Activated CD8-positive, alpha-beta memory T cell treated with anti-CD3 and anti-CD28 coated beads for 24 hours (primary cell): ENCODE measurements at regions not wholly inside any gene's neighbourhood (a gene's known extent, or its start where the extent isn't known, plus 50 kb on each side); places are given as distances from the start of the nearest gene placed in this dataset.
A peak's percentile ranks its signal among the peaks of the same experiment; 100 is the strongest.
"Not testable (repeated sequence)": the region's sequence is repeated elsewhere in the genome, so short reads cannot be mapped to it uniquely, and the experiment has no call there.

Source experiments
- DNase-seq: peaks from one replicate; pipeline ENCODE4 v3.0.0-alpha.2; 2020

DNA sequence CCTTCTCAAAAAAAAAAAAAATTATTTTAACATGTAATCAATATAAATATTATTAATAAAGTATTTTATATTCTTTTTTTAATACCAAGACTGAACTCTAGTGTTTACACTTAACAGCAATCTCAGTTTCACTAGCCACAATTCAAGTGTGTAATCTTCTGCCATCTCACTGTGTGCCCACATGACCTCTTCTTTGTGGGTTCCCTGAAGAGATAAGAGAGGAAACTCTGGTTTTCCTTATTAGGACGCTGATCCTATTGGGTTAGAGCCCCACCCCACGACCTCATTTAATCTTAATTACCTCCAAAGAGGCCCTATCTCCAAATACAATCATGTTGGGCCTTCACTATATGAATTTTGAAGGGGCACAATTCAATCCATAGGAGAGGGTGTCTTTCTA lies 177.6 kb downstream of the STK31 start:
- no peak for DNase-seq

- no peak for DNase-seq
Observed at GRCh38 chr7:23888958-23889357, 178.9 kb downstream of the STK31 start.

- DNase-seq = no peak
Observed at GRCh38 chr7:23889566-23889965, 179.5 kb downstream of the STK31 start.

- DNase-seq = no peak
Observed at GRCh38 chr7:23892019-23892418, 182.0 kb downstream of the STK31 start.

DNA sequence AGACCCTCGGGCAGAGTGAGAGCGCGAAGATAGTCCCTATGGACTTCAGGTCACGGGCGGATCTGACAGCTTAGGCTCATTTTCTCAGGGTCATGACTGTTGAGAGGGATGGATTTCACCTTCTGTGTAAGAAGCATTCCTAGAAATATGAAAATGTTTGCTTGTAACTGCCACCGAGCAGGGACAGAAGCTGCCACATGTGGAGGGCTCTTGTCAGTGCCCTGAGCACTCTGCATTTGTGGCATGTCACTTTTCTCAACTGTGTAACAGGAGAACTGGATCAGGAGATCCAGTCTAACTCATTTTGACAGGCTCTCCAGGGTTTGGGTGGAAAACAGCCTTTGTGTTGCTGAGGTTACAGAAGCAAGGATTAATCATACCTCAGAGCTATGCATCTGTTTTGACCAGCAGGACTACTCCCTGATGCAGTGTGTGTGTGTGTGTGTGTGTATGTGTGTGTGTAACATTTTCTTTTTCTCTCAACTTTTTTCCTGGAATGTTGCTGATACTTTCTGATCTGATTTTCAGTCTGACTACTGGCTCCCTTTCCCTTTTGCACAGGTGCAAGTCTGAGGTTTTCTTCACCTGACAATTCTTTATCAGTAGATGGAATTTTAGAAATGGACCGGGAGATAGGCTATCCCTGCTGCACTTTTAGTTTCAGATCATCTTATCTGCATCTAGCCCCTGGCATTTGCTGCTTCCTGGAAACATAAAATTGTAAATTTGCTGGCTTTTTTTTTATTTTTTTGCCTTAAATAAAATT lies 183.3 kb downstream of the STK31 start:
- DNase-seq = no peak

GRCh38 chr7:23893942-23894891 lies 184.2 kb downstream of the STK31 start:
- peak; percentile 63 for DNase-seq

GRCh38 chr7:23894892-23895569 lies 185.0 kb downstream of the STK31 start:
- DNase-seq = no peak

GRCh38 chr7:23895666-23896096 lies 185.7 kb downstream of the STK31 start:
- DNase-seq = no peak

- no peak for DNase-seq
Observed at GRCh38 chr7:23898619-23899018, 188.6 kb downstream of the STK31 start.

DNA sequence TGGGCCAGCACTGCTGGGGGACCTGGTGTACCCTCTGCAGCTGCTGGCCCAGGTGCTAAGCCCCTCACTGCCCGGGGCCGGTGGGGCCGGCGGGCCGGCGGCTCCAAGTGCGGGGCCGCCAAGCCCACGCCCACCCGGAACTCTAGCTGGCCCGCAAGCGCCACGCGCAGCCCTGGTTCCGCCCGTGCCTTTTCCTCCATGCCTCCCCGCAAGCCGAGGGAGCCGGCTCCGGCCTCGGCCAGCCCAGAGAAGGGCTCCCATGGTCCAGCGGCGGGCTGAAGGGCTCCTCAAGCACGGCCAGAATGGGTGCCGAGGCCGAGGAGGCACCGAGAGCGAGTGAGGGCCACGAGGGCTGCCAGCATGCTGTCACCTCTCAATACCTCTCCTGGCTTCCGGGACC lies 194.9 kb downstream of the STK31 start:
- not testable (repeated sequence) for DNase-seq

DNA sequence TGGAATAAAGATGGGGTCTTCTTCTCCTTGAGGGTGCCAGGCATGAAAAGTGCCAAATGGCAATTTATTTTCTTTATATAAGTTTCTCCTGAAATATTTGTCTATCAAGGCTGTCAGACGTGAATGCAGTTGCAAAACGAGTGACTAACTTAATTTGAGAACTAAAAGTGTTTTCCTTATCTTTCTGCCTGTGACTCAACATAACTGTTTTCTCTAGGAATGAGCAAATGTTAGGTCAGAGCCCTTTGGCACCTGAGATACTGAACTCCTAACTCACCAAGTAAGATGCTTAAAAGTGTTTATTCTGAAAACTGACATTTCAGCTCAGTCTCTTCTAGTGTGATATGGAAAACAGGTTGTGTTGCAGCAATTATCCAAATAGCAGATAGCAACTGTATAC lies 197.0 kb downstream of the STK31 start:
- no peak for DNase-seq

- DNase-seq = no peak
Observed at GRCh38 chr7:23909426-23909825, 199.4 kb downstream of the STK31 start.

- no peak for DNase-seq
Observed at GRCh38 chr7:23912065-23912464, 202.0 kb downstream of the STK31 start.

DNA sequence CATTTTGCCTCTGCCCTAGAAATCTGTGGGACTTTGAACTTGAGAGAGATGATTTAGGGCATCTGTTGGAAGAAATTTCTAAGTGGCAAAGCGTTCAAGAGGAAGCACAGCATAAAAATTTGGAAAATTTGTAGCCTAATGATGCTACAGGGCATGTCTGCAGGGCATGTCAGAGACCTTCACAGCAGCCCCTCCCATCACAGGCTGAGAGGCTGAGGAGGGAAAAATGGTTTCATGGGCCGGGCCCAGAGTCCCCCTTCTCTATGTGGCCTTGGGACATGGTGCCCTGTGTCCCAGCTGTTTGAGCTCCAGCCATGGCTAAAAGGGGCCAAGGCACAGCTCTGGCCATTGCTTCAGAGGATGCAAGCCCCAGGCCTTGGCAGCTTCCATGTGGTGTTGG lies 203.0 kb downstream of the STK31 start:
- DNase-seq = no peak

DNA sequence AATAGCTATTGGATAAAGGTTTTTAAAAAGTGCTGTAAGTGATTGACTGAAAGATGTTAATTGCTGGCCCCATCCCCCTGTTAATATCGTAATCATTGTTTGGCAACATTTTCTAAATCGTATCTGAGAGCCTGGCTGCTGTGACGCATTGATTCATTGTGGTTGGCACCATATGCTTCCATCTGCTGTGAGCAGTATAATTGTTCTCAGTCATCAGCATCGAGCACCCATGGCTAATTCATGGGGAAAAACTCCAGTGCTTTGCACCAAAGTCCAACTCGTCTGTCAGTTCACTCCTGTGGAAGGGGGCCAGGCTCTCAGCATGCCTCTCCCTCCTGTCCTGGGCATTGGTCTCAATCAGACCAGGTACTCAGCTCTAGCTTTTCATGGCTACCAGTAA lies 205.2 kb downstream of the STK31 start:
- DNase-seq = no peak

DNA sequence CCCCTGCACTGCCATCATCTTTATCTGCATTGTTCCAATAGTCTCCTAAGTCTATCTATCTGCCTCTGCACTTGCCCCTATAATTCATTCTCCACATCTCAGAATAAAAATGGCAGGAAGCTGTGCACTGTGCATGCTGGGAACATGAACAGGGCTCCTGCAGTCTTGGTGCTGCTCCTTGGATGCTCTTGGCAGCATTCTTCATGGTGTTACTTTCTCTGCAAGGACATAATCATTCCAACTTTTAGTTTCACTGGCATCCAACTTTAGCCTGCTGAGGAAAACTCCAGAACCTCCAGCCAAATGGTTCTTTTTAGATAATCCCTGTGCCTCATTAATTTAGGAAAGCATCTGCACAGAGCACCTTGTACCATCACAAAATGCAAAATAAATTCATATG lies 208.3 kb downstream of the STK31 start:
- DNase-seq = no peak

- DNase-seq = no peak
Observed at GRCh38 chr7:23918856-23919255, 208.8 kb downstream of the STK31 start.

DNA sequence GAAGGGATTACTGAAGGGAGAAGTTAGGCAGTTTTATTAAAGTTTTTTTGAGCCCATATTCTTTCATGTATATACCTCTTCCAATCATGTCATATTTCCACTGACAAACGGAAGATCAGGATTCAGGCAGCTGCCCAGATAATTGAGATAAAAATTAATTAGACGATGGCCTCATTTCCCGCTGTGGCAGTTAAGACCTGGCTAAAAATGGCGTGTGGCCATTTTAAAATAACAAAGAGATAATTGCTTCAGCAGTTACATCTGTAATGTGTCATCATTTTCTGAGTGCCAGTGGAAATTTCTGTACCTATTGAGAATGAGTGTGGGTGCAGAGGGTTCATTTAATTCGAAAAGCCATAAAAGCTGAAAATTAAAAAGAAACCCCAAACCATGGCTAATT lies 215.1 kb downstream of the STK31 start:
- DNase-seq = no peak

DNA sequence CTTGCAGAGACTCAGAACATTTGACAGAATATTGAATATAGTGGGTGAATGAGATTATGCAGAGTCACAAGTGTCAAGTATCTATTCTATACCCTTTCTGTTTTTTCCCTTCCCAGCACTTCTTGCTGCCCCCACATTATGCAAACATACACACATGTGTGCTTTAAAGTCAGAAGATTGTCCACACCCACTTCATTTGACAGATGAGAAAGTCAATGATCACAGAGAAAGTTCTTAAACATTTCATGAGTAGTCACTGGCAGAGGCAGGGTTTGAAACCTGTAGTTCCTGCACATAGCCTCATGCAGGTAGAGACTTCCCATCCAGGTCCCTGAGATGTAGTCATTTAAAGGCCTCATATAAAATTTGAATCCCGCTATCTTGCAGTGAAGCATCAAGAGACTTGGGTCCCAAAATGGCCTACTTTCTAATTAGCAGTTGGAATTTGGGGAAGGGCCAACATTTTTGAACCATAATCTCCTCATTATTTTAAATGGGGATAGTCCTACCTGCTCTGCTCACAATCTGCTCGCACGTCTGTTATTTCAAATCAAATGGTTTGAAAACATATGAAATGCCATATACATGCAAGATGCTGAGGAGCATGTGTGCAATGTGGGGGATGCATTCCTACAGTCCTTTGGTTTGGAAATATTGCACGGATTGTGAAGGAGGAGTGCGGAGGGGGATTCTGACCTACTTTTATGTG lies 217.8 kb downstream of the STK31 start:
- no peak for DNase-seq

DNA sequence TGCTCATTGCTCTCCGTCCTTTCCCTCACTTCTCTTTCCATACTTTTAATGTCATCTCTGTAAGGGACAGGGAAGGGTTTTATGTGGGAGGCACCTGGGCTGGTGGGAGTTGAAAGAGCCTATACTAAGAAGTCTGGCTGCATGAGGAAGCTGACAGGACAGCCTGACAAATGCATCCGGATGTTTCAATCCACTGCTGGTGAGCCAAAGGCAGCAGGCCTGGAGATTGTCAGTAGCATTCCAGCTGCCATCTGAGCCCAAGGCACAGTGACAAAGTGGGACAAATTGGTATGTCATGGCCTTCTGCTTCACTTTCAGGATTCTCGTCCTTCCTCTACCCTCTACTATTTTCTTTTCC lies 218.4 kb downstream of the STK31 start:
- DNase-seq = no peak

DNA sequence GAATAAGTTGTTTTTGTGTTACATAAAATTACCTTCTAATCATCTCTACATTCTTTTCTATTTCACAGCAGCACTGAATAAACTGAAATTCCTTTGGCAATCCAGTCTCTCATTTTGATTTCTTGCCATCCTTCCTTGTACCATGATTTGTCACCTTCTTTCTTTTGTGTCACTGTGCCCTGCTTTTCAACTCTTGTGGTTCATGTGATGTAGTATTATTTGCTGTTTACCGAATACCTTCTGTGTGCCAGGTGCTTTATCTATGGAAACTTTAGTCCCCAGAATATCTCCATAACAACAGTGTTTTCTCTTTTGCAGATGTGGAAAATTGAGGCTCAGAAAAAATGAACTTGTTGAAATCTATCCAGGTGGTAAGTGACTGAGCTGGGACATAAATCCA lies 220.3 kb downstream of the STK31 start:
- no peak for DNase-seq

DNA sequence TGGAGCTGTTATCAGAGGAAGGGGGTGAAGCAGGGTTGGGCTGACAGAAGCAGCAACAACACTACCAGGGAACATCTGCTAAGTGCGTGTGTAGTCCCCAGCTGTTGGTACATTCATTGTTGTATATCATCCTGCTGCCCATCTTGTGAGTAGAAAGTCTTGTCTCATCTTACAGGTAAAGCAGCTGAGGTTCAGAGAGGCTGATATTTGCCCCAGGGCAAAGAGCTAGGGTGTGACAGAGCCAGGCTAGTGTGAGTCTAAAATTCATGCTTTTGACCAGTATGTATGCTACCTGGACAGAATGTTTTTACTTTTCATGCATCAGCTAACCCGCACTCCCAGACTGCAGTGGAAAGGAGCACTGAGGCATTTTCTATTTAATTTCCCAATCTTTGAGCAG lies 221.6 kb downstream of the STK31 start:
- DNase-seq = no peak

GRCh38 chr7:23938215-23938614 lies 228.2 kb downstream of the STK31 start:
- DNase-seq = no peak
